ENCODE measurements at regions not wholly inside any gene's neighbourhood (a gene's known extent, or its start where the extent isn't known, plus 50 kb on each side); places are given as distances from the start of the nearest gene placed in this dataset.

- no peak for DNase-seq
Observed at GRCh38 chr7:110153222-110153621, 937.7 kb upstream of the LRRN3 start.

GRCh38 chr7:110156511-110156910, 934.4 kb upstream of the LRRN3 start:
- DNase-seq: no peak

GRCh38 chr7:110157631-110158362, 933.1 kb upstream of the LRRN3 start:
- no peak for DNase-seq

- no peak for DNase-seq
Observed at GRCh38 chr7:110168010-110168409, 922.9 kb upstream of the LRRN3 start.

GRCh38 chr7:110170841-110171240, 920.1 kb upstream of the LRRN3 start:
- peak; percentile 4 for DNase-seq

- DNase-seq: no peak
Observed at GRCh38 chr7:110177463-110177862, 913.5 kb upstream of the LRRN3 start.

GRCh38 chr7:110179037-110179436, 911.9 kb upstream of the LRRN3 start:
- DNase-seq: no peak

- no peak for DNase-seq
Observed at GRCh38 chr7:110181768-110182167, 909.2 kb upstream of the LRRN3 start.

GRCh38 chr7:110186334-110186733, 904.6 kb upstream of the LRRN3 start:
- DNase-seq: no peak

GRCh38 chr7:110187877-110188554, 902.9 kb upstream of the LRRN3 start:
- no peak for DNase-seq

GRCh38 chr7:110204527-110204926, 886.4 kb upstream of the LRRN3 start:
- no peak for DNase-seq

- DNase-seq: no peak
Observed at GRCh38 chr7:110205899-110206298, 885.0 kb upstream of the LRRN3 start.

- DNase-seq: no peak
Observed at GRCh38 chr7:110209884-110210283, 881.0 kb upstream of the LRRN3 start.

GRCh38 chr7:110210941-110211608, 879.9 kb upstream of the LRRN3 start:
- no peak for DNase-seq

GRCh38 chr7:110224643-110225042, 866.3 kb upstream of the LRRN3 start:
- DNase-seq: no peak

- no peak for DNase-seq
Observed at GRCh38 chr7:110246118-110246517, 844.8 kb upstream of the LRRN3 start.

GRCh38 chr7:110253093-110253492, 837.8 kb upstream of the LRRN3 start:
- peak; percentile 83 for DNase-seq

- no peak for DNase-seq
Observed at GRCh38 chr7:110257673-110258072, 833.3 kb upstream of the LRRN3 start.

- DNase-seq: no peak
Observed at GRCh38 chr7:110262251-110262650, 828.7 kb upstream of the LRRN3 start.

- no peak for DNase-seq
Observed at GRCh38 chr7:110264288-110264687, 826.6 kb upstream of the LRRN3 start.

- DNase-seq: no peak
Observed at GRCh38 chr7:110281362-110281761, 809.6 kb upstream of the LRRN3 start.

- no peak for DNase-seq
Observed at GRCh38 chr7:110283056-110283455, 807.9 kb upstream of the LRRN3 start.

GRCh38 chr7:110291430-110291829, 799.5 kb upstream of the LRRN3 start:
- DNase-seq: no peak

- DNase-seq: no peak
Observed at GRCh38 chr7:110296321-110296720, 794.6 kb upstream of the LRRN3 start.
